Erythroblast (primary cell): ENCODE measurements at regions not wholly inside any gene's neighbourhood (a gene's known extent, or its start where the extent isn't known, plus 50 kb on each side); places are given as distances from the start of the nearest gene placed in this dataset.

Source experiments
- DNase-seq, 2 experiments: peaks; one replicate each; lab custom pipeline; 2025; lab: John Stamatoyannopoulos, UW
- GATA1 ChIP-seq: IDR thresholded peaks from 2 replicates; pipeline ENCODE4 v1.6.1; 2011; ENCODE audit warnings: low read depth, mild to moderate bottlenecking, control low read depth, low read length, moderate library complexity
- POLR2A ChIP-seq: IDR thresholded peaks from 2 replicates; pipeline ENCODE4 v1.6.1; 2011; ENCODE audit warnings: mild to moderate bottlenecking, low read length

- TF ChIP-seq POLR2A (no peak), GATA1 (no peak)
- no peak for DNase-seq
Measured at GRCh38 chr1:107004421-107004820, 52.1 kb upstream of the PRMT6 start.
